K562 (cell line): ENCODE measurements at regions not wholly inside any gene's neighbourhood (a gene's known extent, or its start where the extent isn't known, plus 50 kb on each side); places are given as distances from the start of the nearest gene placed in this dataset.

Source experiments
- CREB5 ChIP-seq: fragments of 250-450 bp; sonication (Bioruptor Pico); IDR thresholded peaks from 2 replicates; pipeline ENCODE4 v1.5.0; 2020; ENCODE audit warnings: mild to moderate bottlenecking
- E2F6 ChIP-seq, 2 experiments: IDR thresholded peaks; 2 replicates each; pipeline ENCODE4 v1.6.1; 2011; ENCODE audit warnings: borderline replicate concordance in 1 of 2, control low read depth in 1 of 2, low read depth in 1 of 2, low read length in 1 of 2, mild to moderate bottlenecking in 1 of 2, mixed read lengths in 1 of 2, moderate library complexity in 1 of 2; ENCODE audit not compliant: insufficient read depth in 1 of 2, insufficient read length in 1 of 2, poor library complexity in 1 of 2, severe bottlenecking in 1 of 2; ENCODE audit errors: extremely low read depth in 1 of 2
- FOXP4 ChIP-seq: sonication (generic); formaldehyde crosslinking; IDR thresholded peaks from 2 replicates; pipeline ENCODE4 v1.8.0; 2022; ENCODE audit warnings: mild to moderate bottlenecking, missing genetic modification reagents, borderline replicate concordance
- HMG20B ChIP-seq: fragments of 250-450 bp; sonication (Bioruptor Pico); IDR thresholded peaks from 2 replicates; pipeline ENCODE4 v1.5.0; 2021; ENCODE audit warnings: mild to moderate bottlenecking
- NR2C1 ChIP-seq, 2 experiments: fragments of 450-650 bp; IDR thresholded peaks; 2 replicates each; pipeline ENCODE4 v1.6.1; 2017; ENCODE audit warnings: mild to moderate bottlenecking in 2 of 2, antibody characterized with exemption in 1 of 2, inconsistent platforms in 1 of 2, missing compliant biosample characterization in 1 of 2, missing genetic modification characterization in 1 of 2
- SLC30A9 ChIP-seq: fragments of 250-450 bp; sonication (Bioruptor Pico); IDR thresholded peaks from 2 replicates; pipeline ENCODE4 v1.8.0; 2022; ENCODE audit warnings: mild to moderate bottlenecking, moderate library complexity
- SMAD3 ChIP-seq: fragments of 450-650 bp; formaldehyde crosslinking; conservative IDR thresholded peaks from 2 replicates; pipeline ENCODE4 v1.4.0; 2020; ENCODE audit warnings: mild to moderate bottlenecking
- TSC22D4 ChIP-seq: fragments of 450-650 bp; IDR thresholded peaks from 2 replicates; pipeline ENCODE4 v1.6.1; 2016; ENCODE audit warnings: missing genetic modification characterization, missing biosample characterization, control low read depth
- ZBTB1 ChIP-seq: sonication (generic); formaldehyde crosslinking; IDR thresholded peaks from 2 replicates; pipeline ENCODE4 v1.8.1; 2023; ENCODE audit warnings: missing genetic modification reagents, low read depth, mild to moderate bottlenecking, borderline replicate concordance
- ZNF3 ChIP-seq: fragments of 250-450 bp; sonication (Bioruptor Pico); IDR thresholded peaks from 2 replicates; pipeline ENCODE4 v1.5.0; 2021; ENCODE audit warnings: mild to moderate bottlenecking, moderate library complexity
- ZNF395 ChIP-seq: fragments of 200-800 bp; sonication (Bioruptor generic); IDR thresholded peaks from 2 replicates; pipeline ENCODE4 v1.6.1; 2017; ENCODE audit warnings: missing genetic modification characterization, missing compliant biosample characterization
- ZNF77 ChIP-seq: fragments of 250-450 bp; sonication (Bioruptor Pico); IDR thresholded peaks from 2 replicates; pipeline ENCODE4 v1.5.0; 2020

- TF ChIP-seq ZNF395 (no peak), TSC22D4 (tag) (no peak), SMAD3 (no peak), ZBTB1 (no peak), ZNF3 (no peak), NR2C1 (IDR thresholded peaks at IDR 0.05) (no peak), NR2C1 (tag; IDR thresholded peaks at IDR 0.05) (no peak), ZNF77 (no peak), E2F6 (IDR thresholded peaks at IDR 0.05; ENCODE audit: borderline replicate concordance in 1 of 2, extremely low read depth in 1 of 2, insufficient read depth in 1 of 2, insufficient read length in 1 of 2, low read depth in 1 of 2, low read length in 1 of 2, poor library complexity in 1 of 2, severe bottlenecking in 1 of 2) (no peak), SLC30A9 (no peak), FOXP4 (no peak), CREB5 (CRISPR knock-in tag) (no peak), HMG20B (CRISPR knock-in tag) (no peak)
- TF ChIP-seq, all 486 proteins: peak for 0
Observed at GRCh38 chr6:80640176-80640575, 533.7 kb downstream of the BCKDHB start (continued).
